ENCODE measurements at regions not wholly inside any gene's neighbourhood (a gene's known extent, or its start where the extent isn't known, plus 50 kb on each side); places are given as distances from the start of the nearest gene placed in this dataset.

DNA sequence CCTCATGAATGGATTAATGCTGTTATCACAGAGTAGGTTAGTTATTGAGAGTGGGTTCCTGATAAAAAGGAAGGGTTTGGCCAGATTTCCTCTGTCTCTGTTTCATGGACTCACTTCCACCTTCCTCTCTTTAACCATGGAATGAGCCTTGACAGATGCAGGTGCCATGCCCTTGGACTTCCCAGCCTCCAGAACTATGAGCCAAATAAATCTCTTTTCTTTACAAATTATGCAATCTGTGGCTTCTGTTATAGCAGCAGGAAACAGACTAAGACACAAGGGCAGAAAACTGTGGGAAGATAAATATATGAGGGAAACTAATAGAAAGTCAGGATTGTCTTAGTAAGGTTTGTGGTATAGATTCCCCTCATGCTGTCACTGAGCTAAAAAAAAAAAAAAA is 106.5 kb downstream of the QRSL1 start:
- intact Hi-C loops (cut with micrococcal nuclease), result no loop called here
- DNase-seq (ENCODE audit: unreplicated experiment), result no peak
- Mint-ChIP-seq H3K9me3 (ENCODE audit: unreplicated experiment) (peaks cover 5% of the 10 kb centered on the region), H3K36me3 (ENCODE audit: insufficient read depth, unreplicated experiment) (no peaks in the 10 kb centered on the region), H3K4me1 (ENCODE audit: insufficient read depth, unreplicated experiment) (peaks cover 49% of the 10 kb centered on the region), H3K4me3 (ENCODE audit: unreplicated experiment) (no peak overlapping the region), H3K27ac (ENCODE audit: low read depth, unreplicated experiment) (peak overlapping the region; percentile 80), H3K27me3 (ENCODE audit: insufficient read depth, unreplicated experiment) (no peaks in the 10 kb centered on the region)
- TF ChIP-seq, protein P1, sequence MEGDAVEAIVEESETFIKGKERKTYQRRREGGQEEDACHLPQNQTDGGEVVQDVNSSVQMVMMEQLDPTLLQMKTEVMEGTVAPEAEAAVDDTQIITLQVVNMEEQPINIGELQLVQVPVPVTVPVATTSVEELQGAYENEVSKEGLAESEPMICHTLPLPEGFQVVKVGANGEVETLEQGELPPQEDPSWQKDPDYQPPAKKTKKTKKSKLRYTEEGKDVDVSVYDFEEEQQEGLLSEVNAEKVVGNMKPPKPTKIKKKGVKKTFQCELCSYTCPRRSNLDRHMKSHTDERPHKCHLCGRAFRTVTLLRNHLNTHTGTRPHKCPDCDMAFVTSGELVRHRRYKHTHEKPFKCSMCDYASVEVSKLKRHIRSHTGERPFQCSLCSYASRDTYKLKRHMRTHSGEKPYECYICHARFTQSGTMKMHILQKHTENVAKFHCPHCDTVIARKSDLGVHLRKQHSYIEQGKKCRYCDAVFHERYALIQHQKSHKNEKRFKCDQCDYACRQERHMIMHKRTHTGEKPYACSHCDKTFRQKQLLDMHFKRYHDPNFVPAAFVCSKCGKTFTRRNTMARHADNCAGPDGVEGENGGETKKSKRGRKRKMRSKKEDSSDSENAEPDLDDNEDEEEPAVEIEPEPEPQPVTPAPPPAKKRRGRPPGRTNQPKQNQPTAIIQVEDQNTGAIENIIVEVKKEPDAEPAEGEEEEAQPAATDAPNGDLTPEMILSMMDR (IDR thresholded peaks at IDR 0.05; ENCODE audit: unreplicated experiment), result no peak
- ChIA-PET POLR2A (interaction anchor here (0.6 to 4.9 kb wide), 8 partner anchors 8 to 213 kb away, joined by 3 to 35 read pairs (median 6); no protein-coding TSS in a partner anchor), CTCF (interaction anchor here (0.6 to 3.7 kb wide), 6 partner anchors 9 to 395 kb away, joined by 3 to 16 read pairs (median 4); no protein-coding TSS in a partner anchor)
- BruUV-seq (replicated peaks), result no TSS peak

DNA sequence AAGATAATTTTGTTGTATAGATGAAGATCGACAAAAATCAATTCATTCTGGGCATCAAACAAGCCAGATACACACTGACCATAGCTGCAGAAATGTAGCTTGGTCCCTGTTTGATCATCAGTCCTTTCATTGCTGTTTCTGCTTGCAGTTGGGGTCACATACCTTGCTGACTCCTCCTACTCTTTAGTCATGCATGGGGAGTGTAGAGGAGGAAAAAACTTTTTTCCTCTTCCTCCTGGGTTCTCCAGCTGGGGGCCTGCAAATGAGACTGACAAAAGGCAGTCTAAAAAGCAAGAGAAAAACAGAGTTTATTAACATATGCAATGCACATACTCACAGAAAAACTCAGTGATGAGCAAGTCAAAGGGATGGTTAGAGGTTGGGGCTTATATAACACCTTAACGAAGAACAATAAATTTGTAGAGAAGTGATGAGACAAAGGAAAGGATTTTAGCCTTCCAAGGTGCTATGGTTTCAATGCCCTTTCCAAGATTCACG is 105.8 kb downstream of the QRSL1 start:
- TF ChIP-seq, protein P1 (IDR thresholded peaks at IDR 0.05; ENCODE audit: unreplicated experiment), result no peak
- ChIA-PET POLR2A (interaction anchor here (0.8 to 4.9 kb wide), 3 partner anchors 11 to 64 kb away, joined by 3 to 35 read pairs (median 29); no protein-coding TSS in a partner anchor), CTCF (interaction anchor here (0.6 to 1.5 kb wide), 2 partner anchors 8 to 394 kb away, joined by 3 to 5 read pairs; no protein-coding TSS in a partner anchor)
- DNase-seq (ENCODE audit: unreplicated experiment), result no peak
- intact Hi-C loops (cut with micrococcal nuclease), result no loop called here
- no TSS peak for BruUV-seq (replicated peaks)
- Mint-ChIP-seq H3K36me3 (ENCODE audit: insufficient read depth, unreplicated experiment) (no peaks in the 10 kb centered on the region), H3K4me1 (ENCODE audit: insufficient read depth, unreplicated experiment) (peaks cover 49% of the 10 kb centered on the region), H3K27me3 (ENCODE audit: insufficient read depth, unreplicated experiment) (no peaks in the 10 kb centered on the region), H3K4me3 (ENCODE audit: unreplicated experiment) (no peak overlapping the region), H3K9me3 (ENCODE audit: unreplicated experiment) (peaks cover 5% of the 10 kb centered on the region), H3K27ac (ENCODE audit: low read depth, unreplicated experiment) (no peak overlapping the region)

DNA sequence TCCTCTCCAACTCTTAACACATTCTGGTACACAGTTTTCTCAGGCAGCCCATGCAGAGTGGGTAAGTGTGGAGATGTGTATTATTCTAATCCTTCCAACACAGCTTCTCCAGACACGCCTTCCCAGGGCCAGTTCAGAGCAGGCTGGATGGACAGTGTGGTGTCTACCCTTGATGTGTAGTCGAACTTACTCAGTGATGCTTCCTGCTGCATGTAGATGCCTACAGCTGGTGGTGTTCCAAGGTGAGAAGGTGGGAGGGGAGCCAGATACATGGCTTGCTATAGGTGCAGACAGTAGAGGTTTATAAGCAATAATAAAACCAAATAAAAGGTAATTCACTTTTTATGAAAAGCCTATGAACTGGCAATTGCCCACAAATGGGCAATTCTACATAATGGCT is 104.0 kb downstream of the QRSL1 start:
- Mint-ChIP-seq H3K9me3 (ENCODE audit: unreplicated experiment) (no peaks in the 10 kb centered on the region), H3K27ac (ENCODE audit: low read depth, unreplicated experiment) (no peak overlapping the region), H3K4me3 (ENCODE audit: unreplicated experiment) (no peak overlapping the region), H3K4me1 (ENCODE audit: insufficient read depth, unreplicated experiment) (peaks cover 33% of the 10 kb centered on the region), H3K27me3 (ENCODE audit: insufficient read depth, unreplicated experiment) (no peaks in the 10 kb centered on the region), H3K36me3 (ENCODE audit: insufficient read depth, unreplicated experiment) (no peaks in the 10 kb centered on the region)
- ChIA-PET CTCF (interaction anchor here (0.6 kb wide), 1 partner anchor 246 kb away, joined by 3 read pairs; no protein-coding TSS in a partner anchor), POLR2A (no interaction called here)
- TF ChIP-seq, protein P1 (IDR thresholded peaks at IDR 0.05; ENCODE audit: unreplicated experiment), result no peak
- intact Hi-C loops (cut with micrococcal nuclease), result no loop called here
- no peak for DNase-seq (ENCODE audit: unreplicated experiment)
- BruUV-seq (replicated peaks), result no TSS peak

DNA sequence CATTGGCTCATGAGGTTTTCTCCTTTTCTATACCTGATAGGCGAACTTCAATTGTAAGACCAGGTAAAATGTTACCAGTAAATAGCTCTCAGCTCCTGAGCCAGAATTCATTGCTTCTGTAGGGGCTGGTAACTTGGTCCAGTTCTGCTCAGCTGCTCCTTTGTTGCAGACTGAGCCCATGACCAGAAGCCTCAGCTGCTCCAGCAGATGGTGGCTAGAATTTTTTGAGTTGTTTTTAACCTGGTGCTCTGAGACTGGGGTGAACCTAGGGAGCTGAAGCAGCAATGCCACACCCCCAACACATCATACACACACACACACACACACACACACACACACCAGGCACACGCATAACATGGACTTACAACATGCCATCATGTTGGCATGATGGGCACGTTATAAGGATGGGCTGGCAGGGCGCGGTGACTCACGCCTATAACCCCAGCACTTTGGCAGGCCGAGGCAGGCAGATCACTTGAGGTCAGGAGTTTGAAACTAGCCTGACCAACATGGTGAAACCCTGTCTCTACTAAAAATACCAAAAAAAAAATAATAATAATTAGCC is 103.1 kb downstream of the QRSL1 start:
- ChIA-PET CTCF (interaction anchor here (0.6 kb wide), 1 partner anchor 22 kb away, joined by 3 read pairs; no protein-coding TSS in a partner anchor), POLR2A (no interaction called here)
- TF ChIP-seq, protein P1 (IDR thresholded peaks at IDR 0.05; ENCODE audit: unreplicated experiment), result no peak
- no peak for DNase-seq (ENCODE audit: unreplicated experiment)
- intact Hi-C loops (cut with micrococcal nuclease), result no loop called here
- BruUV-seq (replicated peaks), result no TSS peak
- H3K4me3 Mint-ChIP-seq (ENCODE audit: unreplicated experiment), result no peak overlapping the region
- peaks cover 2% of the 10 kb centered on the region for H3K36me3 Mint-ChIP-seq (ENCODE audit: insufficient read depth, unreplicated experiment)
- no peaks in the 10 kb centered on the region for H3K27me3 Mint-ChIP-seq (ENCODE audit: insufficient read depth, unreplicated experiment)
- H3K4me1 Mint-ChIP-seq (ENCODE audit: insufficient read depth, unreplicated experiment), result peaks cover 34% of the 10 kb centered on the region
- H3K9me3 Mint-ChIP-seq (ENCODE audit: unreplicated experiment), result no peaks in the 10 kb centered on the region
- no peak overlapping the region for H3K27ac Mint-ChIP-seq (ENCODE audit: low read depth, unreplicated experiment)

Measured in MCF 10A (cell line).